ENCODE measurements at regions not wholly inside any gene's neighbourhood (a gene's known extent, or its start where the extent isn't known, plus 50 kb on each side); places are given as distances from the start of the nearest gene placed in this dataset.

- TF ChIP-seq POLR2AphosphoS5 (IDR thresholded peaks at IDR 0.05; ENCODE audit: low read depth, low read length) (no peak), TAF1 (IDR thresholded peaks at IDR 0.05; ENCODE audit: borderline replicate concordance, low read depth, low read length) (no peak), POLR2A (IDR thresholded peaks at IDR 0.05; ENCODE audit: low read depth, low read length) (no peak)
These were observed 932.8 kb downstream of the SLC6A15 start for GRCh38 chr12:83979785-83980184.
